GM23338 (cell line): ENCODE measurements at regions not wholly inside any gene's neighbourhood (a gene's known extent, or its start where the extent isn't known, plus 50 kb on each side); places are given as distances from the start of the nearest gene placed in this dataset.

Source experiments
- CTCF ChIP-seq, 2 experiments: fragments of 200-600 bp in 1 of 2; sonication (generic) in 1 of 2; conservative IDR thresholded peaks; 2 replicates each; pipeline versions ENCODE4 v1.5.1 to v1.6.1; 2016 to 2017; ENCODE audit warnings: antibody characterized with exemption in 2 of 2, low read depth in 2 of 2, mild to moderate bottlenecking in 2 of 2, moderate library complexity in 1 of 2
- EZH2 ChIP-seq: fragments of 200-600 bp; sonication (generic); IDR thresholded peaks from one replicate; pipeline ENCODE4 v1.8.0; 2017; ENCODE audit warnings: antibody characterized with exemption, mild to moderate bottlenecking, low read depth; ENCODE audit not compliant: unreplicated experiment
- NANOG ChIP-seq: IDR thresholded peaks from 2 replicates; pipeline ENCODE4 v1.6.1; 2016; ENCODE audit warnings: antibody characterized with exemption, borderline replicate concordance
- POLR2AphosphoS5 ChIP-seq: IDR thresholded peaks from 2 replicates; pipeline ENCODE4 v1.6.1; 2016; ENCODE audit warnings: antibody characterized with exemption, low read depth
- STAT1 ChIP-seq: IDR thresholded peaks from one replicate; pipeline ENCODE4 v1.6.1; 2016; ENCODE audit warnings: antibody characterized with exemption; ENCODE audit not compliant: unreplicated experiment
- TF ChIP-seq, protein P1 (sequence below): IDR thresholded peaks from one replicate; pipeline ENCODE4 v1.6.1; 2018; ENCODE audit warnings: antibody characterized with exemption; ENCODE audit not compliant: unreplicated experiment

DNA sequence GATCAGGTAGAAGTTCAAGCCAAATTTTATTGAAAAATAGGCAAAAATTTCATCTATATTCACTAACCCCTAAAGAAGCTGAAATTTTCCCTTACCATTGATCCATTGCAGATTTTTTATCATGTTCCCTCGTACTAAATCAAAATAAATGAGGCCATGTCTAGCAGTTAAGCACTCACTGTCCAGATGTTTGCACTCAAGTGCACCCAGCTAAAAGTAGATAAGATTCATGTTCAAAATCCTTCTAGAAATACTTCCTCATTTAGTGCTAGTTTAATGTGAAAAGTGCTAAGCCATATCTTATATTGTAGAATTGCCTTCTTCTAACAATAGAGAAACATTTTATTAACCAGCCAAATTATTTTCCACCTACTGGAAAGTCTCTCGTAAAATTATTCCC lies 164.7 kb upstream of the UBE2E2 start:
- no peak for TF ChIP-seq CTCF (conservative IDR thresholded peaks at IDR 0.05; ENCODE audit: low read depth in 2 of 2)
- no peak for TF ChIP-seq NANOG
- TF ChIP-seq STAT1, result no peak
- TF ChIP-seq, protein P1, sequence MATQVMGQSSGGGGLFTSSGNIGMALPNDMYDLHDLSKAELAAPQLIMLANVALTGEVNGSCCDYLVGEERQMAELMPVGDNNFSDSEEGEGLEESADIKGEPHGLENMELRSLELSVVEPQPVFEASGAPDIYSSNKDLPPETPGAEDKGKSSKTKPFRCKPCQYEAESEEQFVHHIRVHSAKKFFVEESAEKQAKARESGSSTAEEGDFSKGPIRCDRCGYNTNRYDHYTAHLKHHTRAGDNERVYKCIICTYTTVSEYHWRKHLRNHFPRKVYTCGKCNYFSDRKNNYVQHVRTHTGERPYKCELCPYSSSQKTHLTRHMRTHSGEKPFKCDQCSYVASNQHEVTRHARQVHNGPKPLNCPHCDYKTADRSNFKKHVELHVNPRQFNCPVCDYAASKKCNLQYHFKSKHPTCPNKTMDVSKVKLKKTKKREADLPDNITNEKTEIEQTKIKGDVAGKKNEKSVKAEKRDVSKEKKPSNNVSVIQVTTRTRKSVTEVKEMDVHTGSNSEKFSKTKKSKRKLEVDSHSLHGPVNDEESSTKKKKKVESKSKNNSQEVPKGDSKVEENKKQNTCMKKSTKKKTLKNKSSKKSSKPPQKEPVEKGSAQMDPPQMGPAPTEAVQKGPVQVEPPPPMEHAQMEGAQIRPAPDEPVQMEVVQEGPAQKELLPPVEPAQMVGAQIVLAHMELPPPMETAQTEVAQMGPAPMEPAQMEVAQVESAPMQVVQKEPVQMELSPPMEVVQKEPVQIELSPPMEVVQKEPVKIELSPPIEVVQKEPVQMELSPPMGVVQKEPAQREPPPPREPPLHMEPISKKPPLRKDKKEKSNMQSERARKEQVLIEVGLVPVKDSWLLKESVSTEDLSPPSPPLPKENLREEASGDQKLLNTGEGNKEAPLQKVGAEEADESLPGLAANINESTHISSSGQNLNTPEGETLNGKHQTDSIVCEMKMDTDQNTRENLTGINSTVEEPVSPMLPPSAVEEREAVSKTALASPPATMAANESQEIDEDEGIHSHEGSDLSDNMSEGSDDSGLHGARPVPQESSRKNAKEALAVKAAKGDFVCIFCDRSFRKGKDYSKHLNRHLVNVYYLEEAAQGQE, result no peak
- no peak for TF ChIP-seq EZH2
- no peak for TF ChIP-seq POLR2AphosphoS5
